SU-DHL-6 (cell line): ENCODE measurements at regions not wholly inside any gene's neighbourhood (a gene's known extent, or its start where the extent isn't known, plus 50 kb on each side); places are given as distances from the start of the nearest gene placed in this dataset.

Experiments used
- H2AFZ ChIP-seq: fragments of 200-600 bp; sonication (generic); 2 replicates; pipeline ENCODE4 v1.6.1; 2014; ENCODE audit warnings: low read depth, mild to moderate bottlenecking, moderate library complexity, mixed read lengths, antibody characterized with exemption, low read length; ENCODE audit not compliant: severe bottlenecking
- H3F3A ChIP-seq: fragments of 200-600 bp; shearing (Covaris generic); 2 replicates; pipeline ENCODE4 v1.6.0; 2016; ENCODE audit warnings: antibody characterized with exemption, mild to moderate bottlenecking; ENCODE audit not compliant: insufficient read depth
- H3K27ac ChIP-seq: fragments of 200-600 bp; sonication (generic); 2 replicates; pipeline ENCODE4 v1.5.1; 2016; ENCODE audit warnings: low read depth, mild to moderate bottlenecking, low read length, moderate library complexity, mixed read lengths
- H3K27me3 ChIP-seq: fragments of 200-600 bp; sonication (generic), shearing (Covaris generic); 2 replicates; pipeline ENCODE4 v1.6.0; 2014; ENCODE audit warnings: mild to moderate bottlenecking, low read length
- H3K36me3 ChIP-seq: fragments of 200-600 bp; sonication (generic); 2 replicates; pipeline ENCODE4 v1.6.1; 2014; ENCODE audit warnings: mild to moderate bottlenecking, low read length, mixed read lengths
- H3K4me2 ChIP-seq: fragments of 300-600, 200-600 bp; shearing (Covaris generic), sonication (generic); 2 replicates; pipeline ENCODE4 v1.6.0; 2014; ENCODE audit warnings: low read length, low read depth, mild to moderate bottlenecking; ENCODE audit not compliant: poor library complexity, severe bottlenecking
- H3K4me3 ChIP-seq: fragments of 200-600 bp; sonication (generic); 2 replicates; pipeline ENCODE4 v1.5.1; 2014; ENCODE audit warnings: antibody characterized with exemption, low read length, mild to moderate bottlenecking, mixed read lengths; ENCODE audit not compliant: insufficient read depth, poor library complexity, severe bottlenecking
- H3K79me2 ChIP-seq: fragments of 200-600 bp; sonication (generic); 2 replicates; pipeline ENCODE4 v1.6.1; 2014; ENCODE audit warnings: mild to moderate bottlenecking, low read length, moderate library complexity; ENCODE audit not compliant: insufficient read depth
- H3K9ac ChIP-seq: fragments of 200-600 bp; sonication (generic); 2 replicates; pipeline ENCODE4 v1.7.0; 2014; ENCODE audit warnings: mild to moderate bottlenecking, low read length
- H3K9me2 ChIP-seq: fragments of 200-600 bp; sonication (generic); replicated peaks from 2 replicates; pipeline ENCODE4 v1.6.1; 2014; ENCODE audit warnings: low read length; ENCODE audit not compliant: insufficient read depth
- H3K9me3 ChIP-seq: fragments of 200-600 bp; sonication (generic); 2 replicates; pipeline ENCODE4 v1.6.1; 2014; ENCODE audit warnings: low read length, mixed read lengths; ENCODE audit not compliant: insufficient read depth
- H4K20me1 ChIP-seq: fragments of 200-600 bp; sonication (generic); 2 replicates; pipeline ENCODE4 v1.6.1; 2014; ENCODE audit warnings: low read depth, mild to moderate bottlenecking, antibody characterized with exemption, low read length, moderate library complexity, mixed read lengths
- CTCF ChIP-seq: fragments of 200-600 bp; sonication (generic); IDR thresholded peaks from one replicate; pipeline ENCODE4 v1.5.1; 2017; ENCODE audit warnings: antibody characterized with exemption, mild to moderate bottlenecking, low read length, moderate library complexity; ENCODE audit not compliant: insufficient read depth, poor library complexity, severe bottlenecking
- EZH2phosphoT487 ChIP-seq: fragments of 200-600 bp; sonication (generic), shearing (Covaris generic); conservative IDR thresholded peaks from 2 replicates; pipeline ENCODE4 v1.6.1; 2018; ENCODE audit warnings: mild to moderate bottlenecking, antibody characterized with exemption, low read length, moderate library complexity, mixed read lengths

- H3K9ac ChIP-seq: no peak overlapping the region
- H2AFZ ChIP-seq: no peak overlapping the region
- H3K9me3 ChIP-seq: no peaks in the 10 kb centered on the region
- H4K20me1 ChIP-seq: no peaks in the 10 kb centered on the region
- H3K27me3 ChIP-seq: no peaks in the 10 kb centered on the region
- no peaks in the 10 kb centered on the region for H3K9me2 ChIP-seq
- no peak overlapping the region for H3K4me3 ChIP-seq
- H3K27ac ChIP-seq: no peak overlapping the region
- H3F3A ChIP-seq: peaks cover 6% of the 10 kb centered on the region; the same call in 1 of the 2 replicates
- H3K79me2 ChIP-seq: no peaks in the 10 kb centered on the region
- no peak overlapping the region for H3K4me2 ChIP-seq
- TF ChIP-seq EZH2phosphoT487 (no peak), CTCF (no peak)
- no peaks in the 10 kb centered on the region for H3K36me3 ChIP-seq
Measured at GRCh38 chr9:134239130-134239903, 75.0 kb upstream of the RNU6ATAC start.

GRCh38 chr9:134239939-134240338 lies 75.6 kb upstream of the RNU6ATAC start:
- Histone ChIP-seq H3K9me2 (no peaks in the 10 kb centered on the region), H2AFZ (no peak overlapping the region), H3K4me3 (no peak overlapping the region), H3K4me2 (no peak overlapping the region), H4K20me1 (no peaks in the 10 kb centered on the region), H3K79me2 (no peaks in the 10 kb centered on the region), H3K9me3 (no peaks in the 10 kb centered on the region), H3K9ac (no peak overlapping the region), H3F3A (peaks cover 10% of the 10 kb centered on the region; the same call in 1 of the 2 replicates), H3K36me3 (no peaks in the 10 kb centered on the region), H3K27ac (no peak overlapping the region), H3K27me3 (no peaks in the 10 kb centered on the region)
- TF ChIP-seq CTCF: no peak
- TF ChIP-seq EZH2phosphoT487: no peak

GRCh38 chr9:134240361-134240760 lies 76.0 kb upstream of the RNU6ATAC start:
- Histone ChIP-seq H3K9ac (no peak overlapping the region), H3K27ac (no peak overlapping the region), H2AFZ (no peak overlapping the region), H3K36me3 (no peaks in the 10 kb centered on the region), H3K9me2 (no peaks in the 10 kb centered on the region), H3K9me3 (no peaks in the 10 kb centered on the region), H3K4me3 (no peak overlapping the region), H3K79me2 (no peaks in the 10 kb centered on the region), H3K4me2 (no peak overlapping the region), H3K27me3 (no peaks in the 10 kb centered on the region), H4K20me1 (no peaks in the 10 kb centered on the region), H3F3A (peaks cover 10% of the 10 kb centered on the region; the same call in 1 of the 2 replicates)
- TF ChIP-seq EZH2phosphoT487 (no peak), CTCF (no peak)
